ENCODE measurements at regions not wholly inside any gene's neighbourhood (a gene's known extent, or its start where the extent isn't known, plus 50 kb on each side); places are given as distances from the start of the nearest gene placed in this dataset.

GRCh38 chr13:76116751-76117360 is 480.7 kb downstream of the LMO7 start:
- TF ChIP-seq CTCF (IDR thresholded peaks at IDR 0.05), result no peak
- no peak for TF ChIP-seq REST (IDR thresholded peaks at IDR 0.05; ENCODE audit: insufficient read depth in 1 of 2, low read depth in 2 of 2, low read length in 1 of 2)
- BruUV-seq (replicated peaks), result no TSS peak
- POLR2A ChIA-PET, result no interaction called here
- no peaks in the 10 kb centered on the region for H3K27me3 ChIP-seq (ENCODE audit: control insufficient read depth, insufficient read depth, low read length)
- intact Hi-C loops (cut with micrococcal nuclease; ENCODE audit: unreplicated experiment), result no loop called here
- in situ Hi-C loops (cut with HindIII; ENCODE audit: low pct_unique_long_range_greater_than_20kb, low sequenced_read_pairs), result no loop called here
- DNase-seq (ENCODE audit: low read depth, low spot score) (no peak), ATAC-seq (no peak)
- H3K4me1 ChIP-seq (ENCODE audit: control insufficient read depth, insufficient read depth, low read length), result no peaks in the 10 kb centered on the region
- no peaks in the 10 kb centered on the region for H3K9me3 ChIP-seq (ENCODE audit: control insufficient read depth, insufficient read depth, low read depth, low read length)
- CTCF ChIA-PET, result no interaction called here
- no peaks in the 10 kb centered on the region for H3K36me3 ChIP-seq (ENCODE audit: control insufficient read depth, insufficient read depth, low read length)
- H3K4me3 ChIP-seq (ENCODE audit: low read depth in 2 of 2, low read length in 2 of 2), result no peak overlapping the region
- no peak overlapping the region for H3K27ac ChIP-seq (ENCODE audit: low read length)

GRCh38 chr13:76106763-76107162 is 470.6 kb downstream of the LMO7 start:
- no peaks in the 10 kb centered on the region for H3K4me1 ChIP-seq (ENCODE audit: control insufficient read depth, insufficient read depth, low read length)
- ChIA-PET CTCF (no interaction called here), POLR2A (no interaction called here)
- intact Hi-C loops (cut with micrococcal nuclease; ENCODE audit: unreplicated experiment), result no loop called here
- no peaks in the 10 kb centered on the region for H3K36me3 ChIP-seq (ENCODE audit: control insufficient read depth, insufficient read depth, low read length)
- ATAC-seq (no peak), DNase-seq (ENCODE audit: low read depth, low spot score) (no peak)
- BruUV-seq (replicated peaks), result no TSS peak
- in situ Hi-C loops (cut with HindIII; ENCODE audit: low pct_unique_long_range_greater_than_20kb, low sequenced_read_pairs), result no loop called here
- no peaks in the 10 kb centered on the region for H3K27me3 ChIP-seq (ENCODE audit: control insufficient read depth, insufficient read depth, low read length)
- no peaks in the 10 kb centered on the region for H3K9me3 ChIP-seq (ENCODE audit: control insufficient read depth, insufficient read depth, low read depth, low read length)
- H3K27ac ChIP-seq (ENCODE audit: low read length), result no peak overlapping the region
- no peak overlapping the region for H3K4me3 ChIP-seq (ENCODE audit: low read depth in 2 of 2, low read length in 2 of 2)
- no peak for TF ChIP-seq REST (IDR thresholded peaks at IDR 0.05; ENCODE audit: insufficient read depth in 1 of 2, low read depth in 2 of 2, low read length in 1 of 2)

- no peaks in the 10 kb centered on the region for H3K4me1 ChIP-seq (ENCODE audit: control insufficient read depth, insufficient read depth, low read length)
- no TSS peak for BruUV-seq (replicated peaks)
- ChIA-PET POLR2A (no interaction called here), CTCF (no interaction called here)
- no peaks in the 10 kb centered on the region for H3K9me3 ChIP-seq (ENCODE audit: control insufficient read depth, insufficient read depth, low read depth, low read length)
- no peak overlapping the region for H3K4me3 ChIP-seq (ENCODE audit: low read depth in 2 of 2, low read length in 2 of 2)
- no peak overlapping the region for H3K27ac ChIP-seq (ENCODE audit: low read length)
- no peaks in the 10 kb centered on the region for H3K27me3 ChIP-seq (ENCODE audit: control insufficient read depth, insufficient read depth, low read length)
- intact Hi-C loops (cut with micrococcal nuclease; ENCODE audit: unreplicated experiment) (no loop called here), in situ Hi-C loops (cut with HindIII; ENCODE audit: low pct_unique_long_range_greater_than_20kb, low sequenced_read_pairs) (no loop called here)
- TF ChIP-seq REST (IDR thresholded peaks at IDR 0.05; ENCODE audit: insufficient read depth in 1 of 2, low read depth in 2 of 2, low read length in 1 of 2) (no peak), SIN3A (IDR thresholded peaks at IDR 0.05; ENCODE audit: borderline replicate concordance, insufficient read depth, low read depth, low read length) (no peak), CTCF (IDR thresholded peaks at IDR 0.05) (no peak), TCF7L2 (IDR thresholded peaks at IDR 0.05; ENCODE audit: low read depth, low read length) (no peak), POLR2AphosphoS5 (IDR thresholded peaks at IDR 0.05; ENCODE audit: low read depth, low read length) (no peak)
- ATAC-seq (no peak), DNase-seq (ENCODE audit: low read depth, low spot score) (no peak)
- no peaks in the 10 kb centered on the region for H3K36me3 ChIP-seq (ENCODE audit: control insufficient read depth, insufficient read depth, low read length)
Observed at GRCh38 chr13:76094645-76095044, 458.5 kb downstream of the LMO7 start.

Data from Panc1 (cell line).